Heart right ventricle (tissue), 16 donors: ENCODE measurements at regions not wholly inside any gene's neighbourhood (a gene's known extent, or its start where the extent isn't known, plus 50 kb on each side); places are given as distances from the start of the nearest gene placed in this dataset.

Experiments
- ATAC-seq, 8 donors: fragments of 200-7000 bp; cut with Tn5 transposase; one replicate each; pipeline ENCODE4 v1.9.1; 2020; ENCODE audit warnings: mild to moderate bottlenecking in 8 of 8, moderate library complexity in 8 of 8, moderate number of reproducible peaks in 1 of 8
- DNase-seq, 2 donors: peaks; one replicate each; pipeline ENCODE4 v3.0.0-alpha.2; 2020
- H3K27ac ChIP-seq, 10 donors: fragments of 200-600 bp; sonication (generic) in 2 of 10; one replicate each; pipeline versions ENCODE4 v1.5.0 to v1.8.0; 2020 to 2022; ENCODE audit warnings: mild to moderate bottlenecking in 3 of 10
- H3K27me3 ChIP-seq, 7 donors: fragments of 200-600 bp; one replicate each; pipeline ENCODE4 v1.8.0; 2021 to 2022; ENCODE audit warnings: mild to moderate bottlenecking in 2 of 7
- H3K36me3 ChIP-seq, 9 donors: fragments of 200-600 bp; sonication (generic) in 1 of 9; one replicate each; pipeline versions ENCODE4 v1.5.0 to v1.8.0; 2020 to 2022; ENCODE audit warnings: mild to moderate bottlenecking in 2 of 9
- H3K4me1 ChIP-seq, 9 donors: fragments of 200-600 bp; sonication (generic) in 1 of 9; one replicate each; pipeline versions ENCODE4 v1.5.0 to v1.8.0; 2020 to 2022; ENCODE audit warnings: mild to moderate bottlenecking in 4 of 9
- H3K4me3 ChIP-seq, 10 donors: fragments of 200-600 bp; sonication (generic) in 2 of 10; one replicate each; pipeline versions ENCODE4 v1.5.0 to v1.8.0; 2020 to 2022; ENCODE audit warnings: mild to moderate bottlenecking in 7 of 10, moderate library complexity in 2 of 10
- H3K9me3 ChIP-seq, 11 donors: fragments of 200-600 bp in 10 of 11; sonication (generic) in 2 of 11; one replicate each; pipeline versions ENCODE4 v1.5.0 to v1.8.0; 2013 to 2022; ENCODE audit warnings: mild to moderate bottlenecking in 2 of 11, control low read depth in 1 of 11, moderate library complexity in 1 of 11
- WGBS, 2 donors: extraction: QIAGEN DNeasy Blood & Tissue Kit; methylation state at CpG; one replicate each; pipeline ENCODE4 v1.1.7; 2013; ENCODE audit warnings: inconsistent platforms in 1 of 2; 5-methylcytosine and 5-hydroxymethylcytosine counted together
- intact Hi-C, 10 donors: fragments of 100-400 bp; cut with DNase I; formaldehyde crosslinking; loops; one replicate each; pipeline versions ENCODE4 v1.11.1 to v1.14.2; 2022
- TF ChIP-seq, protein P1 (sequence below), 9 donors: fragments of 200-600 bp; sonication (generic) in 2 of 9; IDR thresholded peaks; one replicate each; pipeline versions ENCODE4 v1.5.0 to v1.8.0; 2021 to 2022; ENCODE audit warnings: antibody characterized with exemption in 9 of 9, mild to moderate bottlenecking in 5 of 9, moderate library complexity in 1 of 9
- donor health status: Arrhythmogenic right ventricular cardiomyopathy.
- donor health status: ischemic (EF 13 %, LVEDD 7.1; RV severe dilation, severe dysfunction).
- donor health status: healthy with polysubstance abuse.
- donor health status: DM: no; HTN: yes; CAD: no.
- donor health status: DM: no; HTN: no; CAD: no.
- donor health status: ischemic (EF 25% LVEDD 6.9; RV normal size, moderate dysfunction).
- donor health status: ischemic (EF 25% LVEDD 5.7; RV mildly dilated, moderate dysfunction).
- donor health status: healthy.
- donor health status: DM: yes; HTN: yes; CAD: no.
- donor health status: Ischemic cardiomyopathy.
- donor health status: ischemic (EF 35%, LVEDD 5.7; RV mildly dilated, moderate dysfunction).
- donor health status: nonischemic (EF 11% LVEDD 7.7; RV severe dilation, severe dysfunction).
- donor health status: DM: yes; HTN: yes; CAD: no.
- donor health status: PGD.
- donor health status: ischemic (EF 29% LVEDD 5.4; RV normal size, mild dysfunction).
- donor health status: nonischemic (EF 23%, LVEDD 6.1; RV moderate dilation, normal function).

DNA sequence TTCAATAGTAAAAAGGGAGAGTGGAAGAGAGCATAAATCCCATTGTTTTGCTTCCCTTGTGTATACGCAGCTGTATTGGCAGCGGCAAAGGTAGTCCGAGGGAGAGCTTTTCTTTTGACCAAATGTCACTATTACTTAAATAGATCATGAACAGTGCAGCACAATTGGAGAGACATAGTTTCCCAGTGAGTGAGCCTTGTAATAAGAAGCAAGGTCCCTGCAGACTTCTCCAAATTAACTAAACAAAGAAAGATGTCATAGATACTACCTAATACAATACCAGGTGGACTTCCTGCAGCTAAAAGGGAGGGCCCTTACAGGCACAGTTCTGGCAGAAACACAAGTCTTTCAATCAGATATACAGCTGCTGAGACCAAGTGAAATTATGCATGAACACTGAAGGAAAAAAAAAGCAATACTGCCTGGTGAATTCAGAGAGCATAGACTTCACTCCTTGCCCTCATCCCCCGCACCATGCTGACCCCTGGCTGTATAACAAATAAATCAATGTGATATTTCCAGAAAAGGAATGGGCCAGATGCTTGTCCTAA is 404.7 kb upstream of the CDH2 start:
- intact Hi-C loops, result no loop called here
- H3K4me3 ChIP-seq, result no peak overlapping the region
- H3K27me3 ChIP-seq, result no peaks in the 10 kb centered on the region
- no peaks in the 10 kb centered on the region for H3K9me3 ChIP-seq
- H3K4me1 ChIP-seq, result no peaks in the 10 kb centered on the region
- DNase-seq (no peak), ATAC-seq (no peak)
- 59 to 62% methylated on average over 4 of the region's 4 CpGs for WGBS, 2 donors
- TF ChIP-seq, protein P1, sequence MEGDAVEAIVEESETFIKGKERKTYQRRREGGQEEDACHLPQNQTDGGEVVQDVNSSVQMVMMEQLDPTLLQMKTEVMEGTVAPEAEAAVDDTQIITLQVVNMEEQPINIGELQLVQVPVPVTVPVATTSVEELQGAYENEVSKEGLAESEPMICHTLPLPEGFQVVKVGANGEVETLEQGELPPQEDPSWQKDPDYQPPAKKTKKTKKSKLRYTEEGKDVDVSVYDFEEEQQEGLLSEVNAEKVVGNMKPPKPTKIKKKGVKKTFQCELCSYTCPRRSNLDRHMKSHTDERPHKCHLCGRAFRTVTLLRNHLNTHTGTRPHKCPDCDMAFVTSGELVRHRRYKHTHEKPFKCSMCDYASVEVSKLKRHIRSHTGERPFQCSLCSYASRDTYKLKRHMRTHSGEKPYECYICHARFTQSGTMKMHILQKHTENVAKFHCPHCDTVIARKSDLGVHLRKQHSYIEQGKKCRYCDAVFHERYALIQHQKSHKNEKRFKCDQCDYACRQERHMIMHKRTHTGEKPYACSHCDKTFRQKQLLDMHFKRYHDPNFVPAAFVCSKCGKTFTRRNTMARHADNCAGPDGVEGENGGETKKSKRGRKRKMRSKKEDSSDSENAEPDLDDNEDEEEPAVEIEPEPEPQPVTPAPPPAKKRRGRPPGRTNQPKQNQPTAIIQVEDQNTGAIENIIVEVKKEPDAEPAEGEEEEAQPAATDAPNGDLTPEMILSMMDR (IDR thresholded peaks at IDR 0.05), result no peak
- no peak overlapping the region for H3K27ac ChIP-seq
- no peaks in the 10 kb centered on the region for H3K36me3 ChIP-seq

DNA sequence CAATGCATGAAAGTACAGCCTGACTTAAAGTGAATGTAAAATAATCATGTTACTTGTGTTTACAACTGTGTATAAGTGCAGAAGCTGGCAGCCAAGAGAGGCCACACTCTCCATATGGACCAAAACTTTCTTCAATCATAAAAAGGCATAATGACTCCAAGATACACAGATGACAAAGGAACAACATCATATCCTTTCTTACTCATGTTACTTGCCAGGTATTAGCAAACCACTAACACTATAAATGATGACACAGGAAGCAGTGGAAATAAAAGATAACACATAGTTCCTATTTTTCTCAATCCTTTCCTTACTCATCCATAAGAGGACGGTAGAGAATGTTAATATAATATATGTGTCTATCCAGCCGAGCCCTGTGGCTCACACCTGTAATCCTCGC is 400.0 kb upstream of the CDH2 start:
- 82 to 86% methylated on average over 3 of the region's 3 CpGs for WGBS, 2 donors
- H3K9me3 ChIP-seq, result no peaks in the 10 kb centered on the region
- no peak overlapping the region for H3K4me3 ChIP-seq
- ATAC-seq, result no peak
- intact Hi-C loops, result loop anchor here in 1 of 10 donors (10.0 kb wide), 1 partner anchor 58 kb away; no protein-coding TSS in a partner anchor
- TF ChIP-seq, protein P1 (IDR thresholded peaks at IDR 0.05), result no peak
- H3K4me1 ChIP-seq, result no peaks in the 10 kb centered on the region
- no peaks in the 10 kb centered on the region for H3K36me3 ChIP-seq
- no peak overlapping the region for H3K27ac ChIP-seq
- no peak for DNase-seq
- no peaks in the 10 kb centered on the region for H3K27me3 ChIP-seq

DNA sequence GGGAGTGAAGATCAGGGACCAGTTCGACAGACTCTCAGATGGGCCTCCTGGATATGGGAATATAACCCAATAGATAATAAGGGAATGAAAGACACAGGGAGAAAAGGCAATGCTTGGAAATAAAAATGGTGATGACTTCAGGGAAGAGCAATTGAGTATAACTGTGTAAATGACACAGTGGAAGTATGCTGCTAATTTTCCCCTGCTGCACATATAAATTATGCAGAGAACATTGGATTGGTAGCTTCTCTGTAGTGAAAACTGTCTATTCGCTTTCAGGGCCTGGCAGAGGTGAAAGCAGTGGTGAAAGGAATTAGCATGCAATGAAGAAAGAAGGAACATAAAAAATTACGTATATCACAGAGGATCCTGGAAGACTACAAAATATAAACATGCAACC is 398.2 kb upstream of the CDH2 start:
- WGBS, 2 donors, result 88 to 92% methylated on average over 3 of the region's 3 CpGs
- intact Hi-C loops, result loop anchor here in 1 of 10 donors (10.0 kb wide), 1 partner anchor 60 kb away; no protein-coding TSS in a partner anchor
- no peaks in the 10 kb centered on the region for H3K9me3 ChIP-seq
- no peak for DNase-seq
- H3K4me1 ChIP-seq, result no peaks in the 10 kb centered on the region
- TF ChIP-seq, protein P1 (IDR thresholded peaks at IDR 0.05), result no peak
- no peaks in the 10 kb centered on the region for H3K27me3 ChIP-seq
- no peak for ATAC-seq
- H3K36me3 ChIP-seq, result no peaks in the 10 kb centered on the region
- no peak overlapping the region for H3K4me3 ChIP-seq
- no peak overlapping the region for H3K27ac ChIP-seq

DNA sequence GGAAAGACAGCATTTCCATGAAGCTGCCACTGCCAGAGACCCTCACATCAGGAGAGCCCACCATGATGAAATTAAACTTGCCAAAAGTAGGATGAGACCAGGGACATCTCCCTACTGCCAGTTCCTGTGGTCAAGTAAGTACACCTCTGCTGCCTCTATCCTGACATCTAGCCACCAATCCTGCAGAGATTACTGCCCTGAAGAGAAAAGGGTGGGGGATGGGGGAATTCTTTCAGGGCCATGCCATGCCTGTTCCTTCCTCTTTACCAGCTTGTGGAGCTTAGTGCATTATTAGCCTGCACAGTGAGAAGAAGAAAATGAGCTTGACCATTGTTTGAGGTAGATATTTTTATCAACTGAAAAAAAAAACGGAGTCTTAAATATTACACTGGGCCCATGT is 397.2 kb upstream of the CDH2 start:
- intact Hi-C loops, result loop anchor here in 1 of 10 donors (10.0 kb wide), 1 partner anchor 61 kb away; no protein-coding TSS in a partner anchor
- ATAC-seq, result no peak
- no peaks in the 10 kb centered on the region for H3K4me1 ChIP-seq
- DNase-seq, result no peak
- TF ChIP-seq, protein P1 (IDR thresholded peaks at IDR 0.05), result no peak
- no peaks in the 10 kb centered on the region for H3K9me3 ChIP-seq
- no peak overlapping the region for H3K4me3 ChIP-seq
- H3K27me3 ChIP-seq, result no peaks in the 10 kb centered on the region
- 64 to 73% methylated on average over 1 of the region's 1 CpG for WGBS, 2 donors
- H3K27ac ChIP-seq, result no peak overlapping the region
- no peaks in the 10 kb centered on the region for H3K36me3 ChIP-seq
